ENCODE measurements at regions not wholly inside any gene's neighbourhood (a gene's known extent, or its start where the extent isn't known, plus 50 kb on each side); places are given as distances from the start of the nearest gene placed in this dataset.

DNA sequence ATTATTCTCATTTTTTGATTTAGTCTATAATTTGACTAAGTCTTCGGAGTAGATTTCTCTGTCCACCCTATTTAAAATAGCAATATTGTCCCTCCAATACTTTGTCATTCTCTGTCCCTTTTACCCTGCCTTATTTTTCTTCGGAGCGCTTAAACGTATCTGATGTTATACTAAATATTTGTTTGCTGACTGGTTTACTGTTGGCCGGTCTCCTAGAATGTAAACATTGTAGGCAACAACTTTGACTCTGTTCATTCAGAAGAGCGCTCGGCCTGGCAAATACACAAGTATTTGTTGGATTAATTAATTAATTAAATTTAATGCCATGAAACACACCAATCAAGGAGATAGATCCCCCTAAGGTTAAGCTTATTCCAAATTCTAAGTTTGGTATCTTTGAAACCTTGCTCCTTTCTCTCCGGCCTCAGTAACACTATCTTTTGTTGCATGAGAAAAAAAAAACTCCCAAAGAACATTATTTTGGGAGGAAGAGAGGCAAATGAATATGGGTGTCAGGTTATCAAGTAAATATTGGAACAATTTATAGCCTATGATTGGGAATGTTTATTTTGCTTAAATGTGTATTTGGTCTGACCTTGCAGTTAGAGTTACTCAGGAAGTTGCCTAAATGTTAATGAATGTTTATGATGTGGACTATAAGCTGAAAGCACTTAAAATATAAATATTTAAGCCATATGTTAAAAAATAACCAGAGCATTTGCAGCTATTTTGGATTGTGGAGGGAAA is 231.1 kb downstream of the SOX4 start:
- no peak for DNase-seq

- no peak for DNase-seq
Measured at GRCh38 chr6:21826023-21826422, 232.5 kb downstream of the SOX4 start.

DNA sequence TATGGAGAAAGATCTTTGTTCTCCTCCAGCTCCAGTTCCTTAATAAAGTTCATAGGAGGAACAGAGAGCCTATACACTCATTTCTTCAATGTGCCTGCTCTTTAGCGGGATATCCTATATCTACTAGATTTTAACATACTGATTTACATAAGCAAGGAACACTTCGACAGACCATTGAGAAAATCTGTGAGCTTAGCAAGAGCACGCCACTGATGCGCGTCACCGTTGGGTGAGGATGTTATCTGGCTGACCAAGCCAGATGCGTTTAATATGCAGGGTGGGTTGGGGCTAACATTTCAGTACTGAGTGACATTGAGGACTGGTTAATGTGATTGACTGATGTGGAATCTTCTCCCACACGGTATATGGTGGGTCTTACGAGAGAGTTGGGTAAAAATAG is 233.4 kb downstream of the SOX4 start:
- DNase-seq = no peak

DNA sequence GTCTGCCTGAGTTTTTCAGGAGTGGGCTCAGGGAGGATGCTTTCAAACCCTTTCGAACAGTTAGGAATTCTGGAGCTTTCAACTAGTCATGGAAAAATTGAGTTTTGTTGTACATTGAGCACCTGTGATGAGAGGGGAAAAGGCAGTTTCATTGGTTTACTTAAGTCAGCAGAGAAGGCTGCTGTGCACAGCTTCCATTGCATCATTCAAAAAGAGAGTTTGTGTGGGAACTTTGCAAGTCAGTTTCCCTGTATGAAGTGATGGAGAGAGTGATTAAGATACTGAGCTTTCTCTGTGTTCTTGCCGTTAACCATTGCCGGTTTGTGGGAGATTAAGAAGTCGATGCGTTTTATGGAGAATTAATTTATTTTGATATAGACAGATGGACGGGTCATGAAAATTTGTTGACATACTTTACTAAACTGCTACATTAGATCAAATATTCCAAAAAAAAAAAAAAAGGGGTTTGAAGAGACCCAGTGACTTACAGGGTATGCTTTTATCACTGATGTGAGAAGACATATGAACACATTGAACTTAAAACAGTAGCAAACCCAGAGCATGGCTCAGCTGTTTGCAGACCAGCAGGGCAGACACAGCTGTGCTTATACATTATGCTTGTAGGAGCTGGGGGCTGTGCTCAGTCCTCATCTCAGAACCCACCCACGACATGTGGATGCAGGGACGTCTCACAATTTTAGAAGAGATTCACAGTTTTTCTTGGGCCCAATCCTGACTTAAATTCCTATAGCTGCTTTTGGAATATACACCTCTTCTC is 234.1 kb downstream of the SOX4 start:
- DNase-seq = no peak

DNA sequence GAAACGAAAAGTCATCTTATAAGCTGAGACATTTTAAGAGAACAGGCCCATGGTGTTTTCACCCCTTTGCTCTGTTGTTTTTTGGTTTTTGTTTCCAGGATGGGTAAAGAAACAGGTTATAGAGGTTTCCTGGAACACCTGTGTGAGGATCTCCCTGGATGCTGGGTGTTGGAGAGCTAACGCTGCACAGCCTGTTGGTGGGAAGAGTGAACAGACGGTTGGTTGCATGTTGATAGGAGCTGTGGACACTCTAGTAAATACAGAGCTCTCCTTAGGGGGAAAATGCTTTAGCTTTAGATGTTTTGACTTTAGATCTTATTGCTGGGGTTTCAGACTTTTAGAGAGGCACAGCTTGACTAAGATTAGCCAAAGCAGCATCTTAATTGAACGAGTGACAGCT is 235.2 kb downstream of the SOX4 start:
- no peak for DNase-seq

GRCh38 chr6:21829126-21829525 is 235.6 kb downstream of the SOX4 start:
- DNase-seq = no peak

DNA sequence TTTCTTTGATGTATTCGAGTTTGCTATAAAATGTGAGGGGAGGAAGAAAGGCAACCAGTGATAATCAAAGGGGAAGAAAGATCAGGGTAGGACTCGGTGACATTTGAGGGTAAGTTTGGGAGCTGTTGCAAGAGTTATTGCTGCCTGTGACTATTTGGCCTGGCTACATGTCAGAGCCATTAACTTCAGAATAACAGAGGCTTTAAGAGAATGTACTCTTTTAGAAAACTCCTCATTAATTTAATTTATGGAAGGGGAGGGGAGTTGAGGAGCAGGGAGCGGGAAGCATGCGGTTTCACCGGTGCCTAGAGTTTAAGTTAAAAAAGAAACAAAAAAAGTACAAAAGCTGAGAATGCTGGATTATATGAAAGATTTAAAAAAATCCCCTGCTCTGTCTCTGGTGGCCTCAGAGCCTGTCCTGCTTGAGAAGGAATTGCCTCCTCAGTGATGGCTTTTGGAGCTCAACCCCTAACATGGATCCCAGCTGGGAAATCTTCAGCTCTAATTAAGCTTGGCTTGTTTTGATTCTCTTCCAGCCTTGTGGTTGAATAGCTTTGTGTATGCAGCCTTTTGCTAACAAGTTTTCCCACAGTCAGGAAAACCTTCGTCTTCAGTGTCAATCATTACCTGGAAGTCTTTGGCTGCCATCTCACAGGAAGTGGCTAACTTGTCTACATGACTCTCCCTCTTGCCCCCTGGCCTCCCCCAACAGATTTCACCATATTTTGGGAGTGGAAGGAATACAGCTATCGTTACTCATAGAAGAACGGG is 238.2 kb downstream of the SOX4 start:
- no peak for DNase-seq

GRCh38 chr6:21836277-21836676 is 242.7 kb downstream of the SOX4 start:
- no peak for DNase-seq

DNA sequence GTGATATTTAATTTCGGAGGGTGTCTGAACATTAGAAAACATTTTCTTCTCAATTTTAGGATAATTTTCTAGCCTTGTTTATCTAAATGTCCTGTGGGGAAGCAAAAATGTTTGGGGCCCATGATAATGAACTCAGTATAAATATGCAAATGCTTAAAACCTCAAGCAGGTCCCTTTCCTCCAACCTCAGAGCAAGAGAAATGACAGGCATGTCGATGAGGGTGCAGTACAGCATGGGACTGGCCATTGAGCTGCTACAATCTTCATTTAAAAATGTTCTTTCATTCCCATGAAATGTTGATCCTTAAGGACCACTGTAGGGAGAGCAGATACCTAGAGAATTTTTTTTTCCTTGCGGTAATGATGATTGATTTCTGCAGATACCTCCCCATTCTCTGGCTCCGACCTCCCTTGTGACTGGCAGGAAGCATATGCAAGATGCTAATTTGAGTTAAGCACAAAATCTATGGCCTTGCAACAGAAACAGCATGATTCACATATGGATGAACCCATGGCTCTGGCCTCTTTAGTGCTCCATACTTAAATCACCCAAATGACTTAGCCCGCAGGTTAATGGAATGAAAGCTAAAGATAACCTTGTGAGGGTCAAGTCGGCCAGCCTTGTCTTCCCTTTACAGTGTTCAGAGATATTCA is 243.3 kb downstream of the SOX4 start:
- no peak for DNase-seq

DNA sequence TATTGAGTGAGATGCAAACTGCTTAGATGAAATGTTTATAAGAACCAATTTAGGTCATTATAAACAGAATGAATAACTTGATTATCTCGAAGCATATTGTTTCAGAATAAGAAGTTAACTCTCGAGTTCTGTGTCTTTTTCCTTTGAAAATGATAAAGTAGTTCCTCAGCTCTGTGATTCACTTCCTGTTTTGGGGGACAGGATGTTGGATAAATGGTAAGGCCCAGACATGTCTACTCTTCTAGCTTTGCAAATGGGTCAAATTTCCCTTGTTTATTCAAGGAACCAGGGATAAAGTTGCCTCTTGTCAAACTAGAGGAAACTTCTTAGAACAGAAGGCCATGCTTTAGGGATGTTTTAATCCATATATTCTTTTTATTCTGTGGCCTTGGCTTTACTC is 246.9 kb downstream of the SOX4 start:
- no peak for DNase-seq

DNA sequence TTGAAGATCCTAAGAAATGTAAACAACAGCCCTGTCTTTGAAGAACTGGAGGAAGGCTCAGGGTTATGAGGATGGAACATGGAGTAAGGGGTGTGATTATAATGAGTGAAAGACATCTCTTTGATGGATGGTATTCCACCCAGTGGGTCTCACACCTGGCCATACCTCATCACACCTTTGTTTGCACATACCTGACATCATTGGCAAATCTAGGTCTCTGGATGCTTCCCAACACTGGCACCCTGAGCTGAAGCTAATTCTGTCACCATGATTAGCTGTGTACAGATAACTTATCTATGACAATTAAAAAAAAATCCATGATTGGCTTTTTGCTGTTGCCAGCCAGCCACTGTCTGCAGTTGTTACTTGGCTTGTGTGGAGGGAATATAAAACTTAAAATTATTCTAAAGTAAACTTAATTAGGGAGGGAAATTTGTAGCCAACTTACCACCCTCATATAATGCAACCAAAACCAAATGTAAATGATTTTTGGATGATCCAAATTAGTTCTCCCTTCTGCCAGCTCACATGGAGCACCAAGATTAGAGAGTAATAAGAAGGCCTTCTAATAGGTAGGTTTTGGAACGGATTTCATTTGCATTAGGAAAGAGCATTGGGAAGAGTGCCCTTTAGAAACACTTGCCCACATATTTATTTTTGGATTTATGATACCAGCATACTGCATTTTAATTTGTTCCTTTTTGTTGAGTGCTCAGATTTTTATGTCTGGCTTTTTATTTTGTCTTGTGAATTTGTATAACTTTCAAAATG is 249.5 kb downstream of the SOX4 start:
- DNase-seq = no peak

GRCh38 chr6:21844120-21844917 is 250.8 kb downstream of the SOX4 start:
- DNase-seq = no peak

- DNase-seq = no peak
Measured at GRCh38 chr6:21845018-21845417, 251.5 kb downstream of the SOX4 start.

DNA sequence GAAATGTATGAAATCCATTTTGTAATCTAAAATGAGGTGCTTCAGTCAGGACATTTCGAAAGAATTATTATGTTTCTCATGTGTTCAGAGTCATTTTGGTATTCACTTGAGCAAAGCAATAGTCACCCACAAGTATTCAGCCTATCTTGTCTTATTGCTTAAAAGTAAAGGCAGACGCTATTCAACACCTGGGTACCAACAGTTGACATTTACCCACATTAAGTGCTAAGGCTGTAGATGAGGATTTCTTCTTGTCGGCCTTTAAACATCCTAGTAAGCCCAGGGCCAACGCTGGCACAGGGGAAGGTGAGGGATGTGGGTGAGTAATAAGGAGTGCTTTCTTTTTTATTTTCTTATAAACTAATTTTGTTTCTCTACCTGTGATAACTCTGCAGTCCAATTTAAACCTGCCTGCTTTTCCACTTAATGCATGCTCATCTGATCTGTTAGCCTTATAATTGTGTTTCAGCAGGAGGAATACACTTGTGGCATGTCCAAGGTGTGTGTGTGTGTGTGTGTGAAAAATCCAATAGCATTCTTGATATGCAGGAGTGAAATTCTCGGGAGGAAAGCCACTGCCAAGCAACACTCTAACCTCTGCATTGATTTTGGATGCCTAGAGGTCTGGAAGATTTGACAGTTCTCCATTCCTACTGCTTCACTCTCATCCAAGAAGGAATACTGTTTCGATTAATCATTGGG is 252.0 kb downstream of the SOX4 start:
- DNase-seq = no peak

GRCh38 chr6:21846541-21847451 is 253.2 kb downstream of the SOX4 start:
- no peak for DNase-seq

GRCh38 chr6:21847711-21848480 is 254.3 kb downstream of the SOX4 start:
- no peak for DNase-seq

DNA sequence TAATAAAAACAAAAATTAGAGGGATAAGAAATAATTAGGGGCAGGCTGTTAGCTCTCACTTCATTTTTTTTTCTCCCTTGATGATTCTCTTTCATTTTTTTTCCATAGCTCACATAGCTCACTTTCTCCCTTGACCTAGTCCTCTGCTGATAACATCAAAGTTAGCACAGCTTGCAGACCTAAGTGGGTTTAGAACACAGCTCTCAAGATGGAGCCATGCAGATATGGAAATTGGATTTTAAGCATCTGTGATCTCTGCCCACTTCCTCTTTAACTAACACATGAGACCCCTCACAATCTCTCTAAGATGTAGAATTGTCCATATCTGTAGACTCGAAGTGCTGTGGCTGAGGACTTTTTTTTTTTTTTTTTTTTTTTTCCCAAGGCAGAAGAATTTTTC is 257.1 kb downstream of the SOX4 start:
- no peak for DNase-seq

- DNase-seq = no peak
Measured at GRCh38 chr6:21855811-21856455, 262.4 kb downstream of the SOX4 start.

DNA sequence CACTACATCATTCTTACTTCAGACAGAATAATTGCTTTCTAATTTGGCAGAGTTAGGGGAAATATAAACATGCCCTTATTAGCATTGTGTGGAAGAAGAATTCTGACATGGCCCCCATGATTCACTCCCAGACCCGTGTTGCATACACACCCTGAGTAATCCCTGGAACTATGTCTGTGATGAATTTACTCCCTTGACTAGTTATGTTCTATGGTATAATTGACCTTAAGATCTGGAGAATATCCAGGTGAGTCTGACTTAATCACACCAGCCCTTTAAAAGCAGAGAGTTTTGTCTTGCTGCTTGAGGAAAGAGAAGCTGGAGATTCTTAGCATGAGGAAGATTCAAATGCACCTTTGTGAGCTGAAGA is 262.9 kb downstream of the SOX4 start:
- no peak for DNase-seq
